Right lobe of liver (tissue), 4 donors: ENCODE measurements at regions not wholly inside any gene's neighbourhood (a gene's known extent, or its start where the extent isn't known, plus 50 kb on each side); places are given as distances from the start of the nearest gene placed in this dataset.

Source experiments
- CTCF ChIP-seq, 4 donors: fragments of 200-600 bp in 3 of 4; fragments of 450-650 bp in 1 of 4; IDR thresholded peaks; one replicate each; pipeline versions ENCODE4 v1.5.1 to v1.8.0; 2016 to 2022; ENCODE audit warnings: antibody characterized with exemption in 4 of 4, mild to moderate bottlenecking in 2 of 4
- POLR2A ChIP-seq: fragments of 450-650 bp; IDR thresholded peaks from one replicate; pipeline ENCODE4 v1.6.1; 2017; ENCODE audit warnings: antibody characterized with exemption, mild to moderate bottlenecking
- donor health status: DM: no; HTN: no; CAD: no.
- donor health status: DM: no; HTN: no; CAD: no.
- donor health status: DM: no; HTN: yes; CAD: no.

DNA sequence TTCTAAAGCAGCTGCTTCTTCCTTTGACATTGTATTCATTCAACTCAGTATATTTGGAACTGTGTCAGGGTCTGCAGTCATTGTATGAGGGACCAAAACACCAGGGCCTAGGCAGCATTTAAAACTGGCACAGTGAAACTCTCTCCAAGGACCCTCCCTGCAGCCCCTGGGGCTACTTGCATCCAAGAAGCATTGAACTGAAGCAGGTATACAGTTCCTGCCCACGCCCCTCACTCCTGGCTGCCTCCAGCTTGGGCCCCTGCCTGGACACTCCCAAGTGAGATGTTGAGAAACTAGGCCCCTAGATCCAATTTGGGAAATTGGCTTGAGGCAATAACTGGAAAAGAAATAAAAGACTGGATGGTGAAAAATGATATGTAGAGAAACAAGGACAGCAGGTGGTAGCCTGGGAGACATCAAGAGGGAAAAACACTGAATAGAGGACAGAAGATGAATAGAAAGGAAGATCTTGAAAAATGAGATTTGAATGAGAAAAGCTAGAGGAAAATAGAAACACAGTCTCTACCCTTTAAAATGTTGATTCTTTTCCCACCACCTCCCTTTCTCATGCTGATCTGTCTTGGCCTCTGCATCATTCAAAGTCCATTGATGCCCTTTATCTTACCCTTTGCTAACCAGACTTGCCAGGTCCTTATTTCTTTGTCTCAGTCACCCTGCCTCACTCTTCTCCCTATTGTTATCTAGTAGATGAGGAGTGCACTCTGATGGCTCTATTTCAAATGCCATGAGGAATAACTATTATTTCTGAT is 368.8 kb upstream of the CDH8 start:
- TF ChIP-seq CTCF (IDR thresholded peaks at IDR 0.05) = no peak
- TF ChIP-seq POLR2A = no peak
